Fibroblast of lung (primary cell): ENCODE measurements at regions not wholly inside any gene's neighbourhood (a gene's known extent, or its start where the extent isn't known, plus 50 kb on each side); places are given as distances from the start of the nearest gene placed in this dataset.

Source experiments
- EZH2 ChIP-seq: IDR thresholded peaks from 2 replicates; pipeline ENCODE4 v1.5.1; 2012; ENCODE audit warnings: low read length, control low read depth, mild to moderate bottlenecking; ENCODE audit errors: missing control alignments
- TF ChIP-seq, protein P1 (sequence below), 2 donors: IDR thresholded peaks in 1 of 2; conservative IDR thresholded peaks in 1 of 2; 1 replicate in 1 of 2; 2 replicates in 1 of 2; pipeline ENCODE4 v1.5.1; 2011 to 2012; ENCODE audit warnings: low read length in 2 of 2, control low read depth in 1 of 2, inconsistent platforms in 1 of 2, low read depth in 1 of 2, mild to moderate bottlenecking in 1 of 2

DNA sequence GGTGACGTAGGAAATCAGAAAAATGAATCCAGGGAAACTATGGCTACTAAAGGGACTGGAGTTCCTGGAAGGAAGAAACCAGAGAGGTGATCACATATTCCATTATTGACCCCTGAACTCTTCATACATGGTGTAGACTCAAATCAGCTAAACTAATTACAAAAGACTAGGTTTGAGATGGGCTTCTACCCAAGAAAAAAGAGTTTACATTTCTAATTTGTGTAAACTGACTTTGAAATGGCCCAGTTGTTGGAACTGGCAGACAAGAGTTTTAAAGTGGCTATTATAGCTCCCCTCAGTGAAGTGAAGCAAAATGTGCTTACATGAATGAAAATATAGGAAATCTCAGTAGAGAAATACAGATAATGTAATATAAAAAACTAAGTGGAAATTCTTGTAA is 1619.4 kb upstream of the SEL1L start:
- TF ChIP-seq, protein P1, sequence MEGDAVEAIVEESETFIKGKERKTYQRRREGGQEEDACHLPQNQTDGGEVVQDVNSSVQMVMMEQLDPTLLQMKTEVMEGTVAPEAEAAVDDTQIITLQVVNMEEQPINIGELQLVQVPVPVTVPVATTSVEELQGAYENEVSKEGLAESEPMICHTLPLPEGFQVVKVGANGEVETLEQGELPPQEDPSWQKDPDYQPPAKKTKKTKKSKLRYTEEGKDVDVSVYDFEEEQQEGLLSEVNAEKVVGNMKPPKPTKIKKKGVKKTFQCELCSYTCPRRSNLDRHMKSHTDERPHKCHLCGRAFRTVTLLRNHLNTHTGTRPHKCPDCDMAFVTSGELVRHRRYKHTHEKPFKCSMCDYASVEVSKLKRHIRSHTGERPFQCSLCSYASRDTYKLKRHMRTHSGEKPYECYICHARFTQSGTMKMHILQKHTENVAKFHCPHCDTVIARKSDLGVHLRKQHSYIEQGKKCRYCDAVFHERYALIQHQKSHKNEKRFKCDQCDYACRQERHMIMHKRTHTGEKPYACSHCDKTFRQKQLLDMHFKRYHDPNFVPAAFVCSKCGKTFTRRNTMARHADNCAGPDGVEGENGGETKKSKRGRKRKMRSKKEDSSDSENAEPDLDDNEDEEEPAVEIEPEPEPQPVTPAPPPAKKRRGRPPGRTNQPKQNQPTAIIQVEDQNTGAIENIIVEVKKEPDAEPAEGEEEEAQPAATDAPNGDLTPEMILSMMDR (conservative IDR thresholded peaks at IDR 0.05 in 1 of 2, IDR thresholded peaks at IDR 0.05 in 1 of 2; ENCODE audit: low read depth in 1 of 2, low read length in 2 of 2), result no peak
- no peak for TF ChIP-seq EZH2
